ENCODE measurements at regions not wholly inside any gene's neighbourhood (a gene's known extent, or its start where the extent isn't known, plus 50 kb on each side); places are given as distances from the start of the nearest gene placed in this dataset.
"Not testable (repeated sequence)": the region's sequence is repeated elsewhere in the genome, so short reads cannot be mapped to it uniquely, and the experiment has no call there.

GRCh38 chr7:13262929-13263530 lies 575.6 kb downstream of the ARL4A start:
- H3K9ac ChIP-seq (ENCODE audit: low read length), result no peak overlapping the region
- no peaks in the 10 kb centered on the region for H3K36me3 ChIP-seq (replicated peaks; ENCODE audit: low read depth, low read length)
- no peak overlapping the region for H2AFZ ChIP-seq (ENCODE audit: low read depth, low read length)
- H3K9me3 ChIP-seq (ENCODE audit: insufficient read depth, low read length), result no peaks in the 10 kb centered on the region
- TF ChIP-seq EZH2phosphoT487 (IDR thresholded peaks at IDR 0.05; ENCODE audit: low read depth), result no peak
- TF ChIP-seq, protein P1, sequence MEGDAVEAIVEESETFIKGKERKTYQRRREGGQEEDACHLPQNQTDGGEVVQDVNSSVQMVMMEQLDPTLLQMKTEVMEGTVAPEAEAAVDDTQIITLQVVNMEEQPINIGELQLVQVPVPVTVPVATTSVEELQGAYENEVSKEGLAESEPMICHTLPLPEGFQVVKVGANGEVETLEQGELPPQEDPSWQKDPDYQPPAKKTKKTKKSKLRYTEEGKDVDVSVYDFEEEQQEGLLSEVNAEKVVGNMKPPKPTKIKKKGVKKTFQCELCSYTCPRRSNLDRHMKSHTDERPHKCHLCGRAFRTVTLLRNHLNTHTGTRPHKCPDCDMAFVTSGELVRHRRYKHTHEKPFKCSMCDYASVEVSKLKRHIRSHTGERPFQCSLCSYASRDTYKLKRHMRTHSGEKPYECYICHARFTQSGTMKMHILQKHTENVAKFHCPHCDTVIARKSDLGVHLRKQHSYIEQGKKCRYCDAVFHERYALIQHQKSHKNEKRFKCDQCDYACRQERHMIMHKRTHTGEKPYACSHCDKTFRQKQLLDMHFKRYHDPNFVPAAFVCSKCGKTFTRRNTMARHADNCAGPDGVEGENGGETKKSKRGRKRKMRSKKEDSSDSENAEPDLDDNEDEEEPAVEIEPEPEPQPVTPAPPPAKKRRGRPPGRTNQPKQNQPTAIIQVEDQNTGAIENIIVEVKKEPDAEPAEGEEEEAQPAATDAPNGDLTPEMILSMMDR (IDR thresholded peaks at IDR 0.05; ENCODE audit: low read depth, low read length), result peak; percentile 52
- no peaks in the 10 kb centered on the region for H3K79me2 ChIP-seq (ENCODE audit: low read length)
- H3K27ac ChIP-seq (ENCODE audit: low read length), result no peak overlapping the region
- H3K4me2 ChIP-seq (ENCODE audit: low read length), result no peak overlapping the region
- H4K20me1 ChIP-seq (ENCODE audit: insufficient read depth, low read length), result no peaks in the 10 kb centered on the region
- H3K4me1 ChIP-seq (ENCODE audit: low read length), result no peaks in the 10 kb centered on the region
- H3K27me3 ChIP-seq (ENCODE audit: low read depth, low read length), result no peaks in the 10 kb centered on the region
- H3K4me3 ChIP-seq (ENCODE audit: low read length), result no peak overlapping the region

DNA sequence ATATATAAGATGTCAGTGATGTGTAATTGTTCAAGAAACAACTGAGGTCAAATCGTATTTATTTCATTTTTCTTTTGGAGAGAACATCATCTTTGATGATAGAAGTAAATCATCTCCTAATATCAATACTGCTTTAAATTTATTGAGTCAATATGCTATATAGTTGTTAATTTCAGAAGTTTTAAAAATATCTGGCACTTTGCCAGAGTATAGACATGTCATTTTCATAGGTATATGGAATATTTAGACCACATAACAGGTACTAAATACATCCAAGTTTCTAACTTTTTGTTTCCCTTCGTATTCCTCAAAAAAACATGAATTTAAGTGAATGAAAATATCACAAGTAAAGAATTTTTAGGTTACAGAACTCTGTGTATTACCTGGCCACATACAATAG lies 577.8 kb downstream of the ARL4A start:
- no peaks in the 10 kb centered on the region for H3K27me3 ChIP-seq (ENCODE audit: low read depth, low read length)
- H3K27ac ChIP-seq (ENCODE audit: low read length), result no peak overlapping the region
- no peaks in the 10 kb centered on the region for H3K36me3 ChIP-seq (replicated peaks; ENCODE audit: low read depth, low read length)
- no peaks in the 10 kb centered on the region for H4K20me1 ChIP-seq (ENCODE audit: insufficient read depth, low read length)
- no peak overlapping the region for H2AFZ ChIP-seq (ENCODE audit: low read depth, low read length)
- TF ChIP-seq, protein P1 (IDR thresholded peaks at IDR 0.05; ENCODE audit: low read depth, low read length), result no peak
- no peak for TF ChIP-seq EZH2phosphoT487 (IDR thresholded peaks at IDR 0.05; ENCODE audit: low read depth)
- no peaks in the 10 kb centered on the region for H3K9me3 ChIP-seq (ENCODE audit: insufficient read depth, low read length)
- no peaks in the 10 kb centered on the region for H3K4me1 ChIP-seq (ENCODE audit: low read length)
- no peak overlapping the region for H3K9ac ChIP-seq (ENCODE audit: low read length)
- no peak overlapping the region for H3K4me2 ChIP-seq (ENCODE audit: low read length)
- H3K79me2 ChIP-seq (ENCODE audit: low read length), result no peaks in the 10 kb centered on the region
- no peak overlapping the region for H3K4me3 ChIP-seq (ENCODE audit: low read length)

GRCh38 chr7:13274205-13274604 lies 586.8 kb downstream of the ARL4A start:
- H3K9me3 ChIP-seq (ENCODE audit: insufficient read depth, low read length); H3K27me3 ChIP-seq (ENCODE audit: low read depth, low read length); H2AFZ ChIP-seq (ENCODE audit: low read depth, low read length); H3K9ac ChIP-seq (ENCODE audit: low read length); H3K4me2 ChIP-seq (ENCODE audit: low read length); H3K27ac ChIP-seq (ENCODE audit: low read length); H3K79me2 ChIP-seq (ENCODE audit: low read length); H3K4me3 ChIP-seq (ENCODE audit: low read length); H4K20me1 ChIP-seq (ENCODE audit: insufficient read depth, low read length); H3K36me3 ChIP-seq (replicated peaks; ENCODE audit: low read depth, low read length); H3K4me1 ChIP-seq (ENCODE audit: low read length): not testable (repeated sequence)

DNA sequence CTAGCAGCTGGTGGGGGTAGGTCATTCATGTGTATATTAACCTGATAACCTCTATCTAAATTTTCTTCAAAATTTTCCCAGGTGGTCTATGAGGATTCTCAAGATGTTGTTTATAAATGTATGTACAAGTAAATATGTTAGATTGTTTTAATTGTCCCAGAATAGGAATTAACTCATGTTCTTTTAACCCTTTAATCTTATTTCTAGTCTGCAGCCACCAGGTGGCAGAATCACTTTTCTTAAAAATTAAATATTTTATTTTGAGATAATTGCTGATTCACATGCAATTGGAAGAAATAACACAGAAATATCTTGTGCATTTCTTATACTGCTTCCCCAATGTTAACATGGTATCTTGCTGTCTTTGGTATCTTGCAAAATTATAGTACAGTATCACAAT lies 589.5 kb downstream of the ARL4A start:
- no peak overlapping the region for H3K27ac ChIP-seq (ENCODE audit: low read length)
- no peak overlapping the region for H2AFZ ChIP-seq (ENCODE audit: low read depth, low read length)
- H3K27me3 ChIP-seq (ENCODE audit: low read depth, low read length), result no peaks in the 10 kb centered on the region
- H3K9ac ChIP-seq (ENCODE audit: low read length), result no peak overlapping the region
- no peaks in the 10 kb centered on the region for H3K4me1 ChIP-seq (ENCODE audit: low read length)
- H3K4me2 ChIP-seq (ENCODE audit: low read length), result no peak overlapping the region
- H3K79me2 ChIP-seq (ENCODE audit: low read length), result no peaks in the 10 kb centered on the region
- H4K20me1 ChIP-seq (ENCODE audit: insufficient read depth, low read length), result no peaks in the 10 kb centered on the region
- H3K36me3 ChIP-seq (replicated peaks; ENCODE audit: low read depth, low read length), result no peaks in the 10 kb centered on the region
- H3K4me3 ChIP-seq (ENCODE audit: low read length), result no peak overlapping the region
- no peaks in the 10 kb centered on the region for H3K9me3 ChIP-seq (ENCODE audit: insufficient read depth, low read length)
- TF ChIP-seq EZH2phosphoT487 (IDR thresholded peaks at IDR 0.05; ENCODE audit: low read depth), result no peak
- TF ChIP-seq, protein P1 (IDR thresholded peaks at IDR 0.05; ENCODE audit: low read depth, low read length), result peak; percentile 49

Measured in OCI-LY3 (cell line).